GM19043 (cell line): ENCODE measurements at regions not wholly inside any gene's neighbourhood (a gene's known extent, or its start where the extent isn't known, plus 50 kb on each side); places are given as distances from the start of the nearest gene placed in this dataset.
"Not testable (repeated sequence)": the region's sequence is repeated elsewhere in the genome, so short reads cannot be mapped to it uniquely, and the experiment has no call there.

Experiments
- ATAC-seq: cut with Tn5 transposase; IDR thresholded peaks from one replicate; pipeline ENCODE4 v1.9.1; 2021; ENCODE audit warnings: low read depth; ENCODE audit not compliant: unreplicated experiment

DNA sequence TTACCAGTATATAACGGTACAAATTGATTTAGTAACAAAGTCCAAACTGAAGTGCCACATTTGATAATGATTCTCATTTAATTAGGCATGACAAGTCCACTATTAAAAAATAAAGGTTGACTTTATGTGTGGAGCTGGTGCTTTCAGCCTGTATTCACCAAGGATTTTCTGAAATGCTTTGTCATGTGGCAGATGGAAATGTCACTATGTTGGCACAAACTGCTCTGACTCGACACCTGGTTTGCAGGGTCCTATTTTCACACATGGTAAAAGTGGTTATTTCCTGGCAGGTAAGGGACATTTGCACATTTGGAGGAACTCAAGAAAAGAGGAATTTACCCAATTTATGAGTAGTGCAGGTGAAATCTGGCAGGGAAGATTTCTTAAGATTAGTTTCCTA is 572.6 kb upstream of the MDGA2 start:
- ATAC-seq = no peak

DNA sequence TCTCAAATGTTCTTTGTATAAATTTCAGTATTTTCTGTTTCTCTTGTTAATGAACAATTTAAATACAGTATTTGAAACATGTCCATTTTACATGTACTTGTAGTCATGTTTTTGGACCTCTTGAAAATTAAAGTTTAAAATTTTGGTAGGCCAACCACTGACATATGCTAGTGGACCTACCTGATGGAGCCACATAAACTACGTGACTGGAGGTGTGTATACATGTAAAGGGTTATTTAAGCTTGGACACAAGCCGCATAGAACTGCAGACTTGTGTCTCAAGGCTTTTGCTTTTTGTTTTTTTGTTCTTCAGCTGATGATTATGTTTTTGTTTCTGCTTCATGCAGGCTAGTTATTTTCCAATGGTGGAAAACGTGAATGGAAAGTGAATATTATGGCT is 568.5 kb upstream of the MDGA2 start:
- ATAC-seq = no peak

DNA sequence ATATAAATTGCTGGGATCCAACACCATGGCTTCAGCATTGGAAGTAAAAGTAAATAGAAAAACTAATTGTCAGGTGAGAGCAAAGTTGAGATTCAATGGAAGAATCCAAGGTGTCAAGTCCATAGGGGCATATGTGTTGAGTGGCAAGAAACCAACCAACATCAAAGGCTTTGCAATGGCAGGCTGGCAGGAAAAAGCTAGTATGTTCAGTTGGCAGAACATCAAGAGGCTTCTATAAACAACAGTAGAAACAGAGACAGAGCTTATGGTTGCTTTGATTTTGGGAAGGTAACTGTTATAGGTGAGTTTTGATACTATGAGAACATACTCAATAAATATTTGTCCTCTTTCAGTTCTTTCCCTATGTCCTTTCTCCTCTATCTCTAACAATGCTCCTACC is 553.7 kb upstream of the MDGA2 start:
- ATAC-seq = no peak

DNA sequence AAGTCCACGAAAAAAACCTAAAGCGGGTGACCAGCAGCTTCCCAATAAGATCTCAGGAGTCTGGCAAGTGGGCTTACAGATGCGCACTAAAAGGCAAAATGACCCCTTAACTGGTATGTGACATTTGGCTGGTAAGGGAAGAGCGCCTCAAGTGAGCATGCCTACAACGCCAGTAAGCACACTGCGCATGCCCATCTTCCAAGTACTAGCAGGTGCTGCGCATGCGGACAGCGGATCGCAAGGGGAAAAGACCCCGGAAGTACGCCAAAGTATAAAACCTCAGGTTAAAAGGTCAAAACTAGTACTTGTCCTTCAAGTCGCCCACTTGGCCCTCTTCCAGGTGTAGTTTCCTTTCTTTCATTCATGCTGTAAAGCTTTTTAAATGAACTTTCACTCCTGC is 518.5 kb upstream of the MDGA2 start:
- ATAC-seq = no peak

DNA sequence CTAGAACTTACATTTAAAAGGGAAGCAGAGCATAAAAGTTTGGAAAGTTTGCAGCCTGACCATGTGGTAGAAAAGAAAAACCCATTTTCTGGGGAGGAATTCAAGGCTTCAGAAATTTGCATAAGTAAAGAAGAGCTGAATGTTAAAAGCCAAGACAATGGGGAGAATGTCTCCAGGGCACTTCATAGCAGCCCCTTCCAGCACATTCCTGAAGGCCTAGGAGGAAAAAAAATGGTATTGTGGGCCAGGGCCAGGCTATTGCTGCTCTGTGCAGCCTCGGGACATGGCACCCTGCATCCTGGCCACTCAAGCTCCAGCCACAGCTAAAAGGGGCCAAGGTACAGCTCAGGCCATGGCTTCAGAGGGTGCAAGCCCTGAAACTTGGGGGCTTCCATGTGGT is 474.2 kb upstream of the MDGA2 start:
- ATAC-seq = not testable (repeated sequence)

DNA sequence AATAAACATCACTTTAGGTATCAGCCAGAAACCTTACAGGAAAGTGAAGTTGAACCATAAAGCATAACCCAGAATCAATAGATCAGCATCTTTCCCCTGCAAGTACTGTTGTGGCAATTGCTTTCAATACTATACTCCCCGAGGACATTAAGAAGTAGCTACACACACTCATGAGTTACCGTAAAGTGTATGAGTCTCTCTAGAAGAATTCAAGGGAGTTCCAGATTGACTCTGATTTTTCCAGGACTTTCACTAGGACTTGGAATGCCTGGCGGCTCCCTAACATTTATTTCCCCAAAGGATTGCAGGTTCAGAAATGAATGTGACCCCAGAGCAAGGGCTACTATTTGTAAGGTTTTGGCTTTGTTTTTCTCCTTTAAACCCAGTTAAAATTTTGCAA is 465.4 kb upstream of the MDGA2 start:
- no peak for ATAC-seq

DNA sequence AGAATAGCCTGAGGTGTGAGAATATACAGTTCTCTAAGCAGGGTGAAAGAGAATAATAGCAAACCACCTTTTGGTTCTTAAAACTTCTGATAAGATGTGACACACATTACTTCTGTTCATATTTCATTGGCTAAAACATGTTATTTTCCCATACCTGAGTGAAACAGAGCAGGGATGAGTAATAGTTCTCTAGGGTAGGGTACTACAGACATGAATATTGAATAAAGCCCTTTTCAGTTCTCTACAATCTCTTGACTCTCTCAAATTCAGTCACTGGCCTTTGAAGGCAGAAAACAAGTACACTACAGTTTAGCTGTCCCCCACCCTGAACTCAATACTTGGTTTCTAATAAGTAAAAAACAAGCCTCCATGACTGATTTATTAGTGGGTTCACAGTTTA is 454.1 kb upstream of the MDGA2 start:
- ATAC-seq = no peak

DNA sequence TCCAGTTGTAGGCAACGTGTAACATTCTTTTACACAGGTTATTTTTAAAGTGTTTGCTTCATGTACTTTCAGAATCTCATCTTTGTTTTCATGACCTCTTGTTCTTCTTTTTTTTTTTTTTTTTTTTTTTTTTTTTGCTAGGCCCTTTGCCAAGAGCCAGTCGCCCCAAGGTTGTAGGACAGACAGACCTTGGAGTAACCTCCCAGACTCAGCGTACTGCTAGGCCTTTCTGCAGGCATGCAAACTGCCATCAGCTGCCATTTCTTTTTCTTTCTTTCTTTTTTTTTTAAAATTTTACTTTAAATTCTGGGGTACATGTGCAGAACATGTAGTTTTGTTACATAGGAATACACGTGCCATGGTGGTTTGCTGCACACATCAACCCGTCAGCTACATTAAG is 452.3 kb upstream of the MDGA2 start:
- no peak for ATAC-seq

DNA sequence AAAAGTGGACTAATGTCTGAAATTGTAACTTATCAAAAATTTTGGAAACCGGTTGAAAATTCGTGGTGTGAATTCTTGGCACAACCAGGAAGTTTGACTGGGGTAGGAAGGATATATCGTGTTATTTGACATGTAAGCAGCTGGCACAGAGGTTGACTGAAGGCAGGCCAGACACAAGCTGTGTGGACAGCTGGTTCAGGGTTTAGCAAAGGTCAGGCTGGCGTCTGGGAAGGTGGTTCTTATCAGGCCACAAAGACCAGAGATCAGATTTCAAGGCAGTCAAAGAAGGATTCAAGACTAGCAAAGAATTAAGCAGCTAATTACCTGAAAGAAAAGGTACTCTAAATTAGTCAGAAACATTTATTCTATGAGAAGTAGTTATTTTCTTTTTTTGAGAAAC is 450.2 kb upstream of the MDGA2 start:
- ATAC-seq = no peak

DNA sequence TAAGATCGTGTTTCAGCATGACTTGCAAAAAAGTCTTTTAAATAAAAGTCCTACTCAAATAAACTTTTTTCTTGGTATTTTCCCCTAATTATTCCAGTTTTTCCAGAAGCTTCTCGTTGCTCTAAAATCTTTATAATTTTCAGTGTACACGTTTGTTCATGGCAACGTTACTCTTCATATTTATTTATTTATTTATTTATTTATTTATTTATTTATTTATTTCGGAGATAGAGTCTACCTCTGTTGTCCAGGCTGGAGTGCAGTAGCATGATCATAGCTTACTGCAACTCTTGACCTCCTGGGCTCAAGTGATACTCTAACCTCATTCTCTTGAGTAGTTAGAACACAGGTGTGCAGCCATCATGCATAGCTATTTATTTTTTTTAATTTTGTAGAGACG is 438.3 kb upstream of the MDGA2 start:
- no peak for ATAC-seq

DNA sequence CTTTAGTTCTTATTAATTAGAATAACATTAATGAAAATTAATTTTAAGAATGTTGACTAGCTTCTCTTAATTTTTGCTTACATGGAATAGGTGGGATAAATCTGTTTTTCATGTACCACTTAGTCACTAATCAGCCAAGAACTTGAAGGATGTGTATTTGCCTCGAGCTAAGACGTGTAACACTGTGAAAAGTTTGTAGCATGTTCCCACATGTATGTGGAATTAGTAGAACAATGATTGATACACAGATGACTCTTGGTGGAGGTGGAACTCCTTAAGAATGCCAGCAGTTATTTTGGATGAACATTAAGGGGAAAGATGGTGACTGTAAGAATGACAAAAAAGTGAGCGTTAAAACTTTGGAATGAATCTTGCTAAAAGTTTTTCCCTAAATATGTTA is 435.7 kb upstream of the MDGA2 start:
- ATAC-seq = no peak

DNA sequence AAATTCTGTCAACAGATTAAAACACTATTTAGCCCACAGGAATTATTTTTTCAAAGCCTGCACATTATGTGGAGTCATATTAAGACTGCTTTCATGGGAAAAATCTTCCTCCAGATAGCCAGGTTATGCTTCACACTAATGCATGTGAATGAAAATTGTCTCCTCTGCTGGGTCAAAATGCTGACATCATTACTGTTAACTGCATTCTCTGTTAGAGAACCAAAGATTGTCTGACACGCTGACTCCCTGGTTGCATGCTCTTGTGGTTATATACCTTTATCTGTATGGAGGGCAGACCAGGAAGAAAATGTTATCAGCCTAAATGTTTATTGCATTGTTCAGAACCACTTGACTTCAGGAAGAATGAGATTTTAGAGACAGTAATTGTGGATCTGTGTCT is 432.2 kb upstream of the MDGA2 start:
- ATAC-seq = no peak

DNA sequence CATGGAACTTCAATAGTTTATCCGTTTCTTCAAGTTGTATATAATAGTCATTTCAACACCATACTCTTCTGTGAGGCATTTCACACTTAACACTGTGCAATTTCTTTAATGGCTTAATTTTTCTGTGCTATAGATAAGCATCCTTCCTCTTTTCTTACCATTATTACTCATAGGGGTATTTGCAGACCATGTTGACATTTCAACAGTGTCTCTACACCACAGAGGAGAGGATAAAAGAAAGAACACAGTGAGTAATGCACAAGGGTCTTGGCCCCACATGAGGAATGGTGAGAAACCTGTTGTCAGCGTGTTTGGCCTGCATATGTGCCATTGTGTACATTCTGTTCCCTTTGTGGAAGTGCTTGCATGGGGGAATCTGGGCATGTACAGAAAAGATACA is 421.5 kb upstream of the MDGA2 start:
- ATAC-seq = no peak

DNA sequence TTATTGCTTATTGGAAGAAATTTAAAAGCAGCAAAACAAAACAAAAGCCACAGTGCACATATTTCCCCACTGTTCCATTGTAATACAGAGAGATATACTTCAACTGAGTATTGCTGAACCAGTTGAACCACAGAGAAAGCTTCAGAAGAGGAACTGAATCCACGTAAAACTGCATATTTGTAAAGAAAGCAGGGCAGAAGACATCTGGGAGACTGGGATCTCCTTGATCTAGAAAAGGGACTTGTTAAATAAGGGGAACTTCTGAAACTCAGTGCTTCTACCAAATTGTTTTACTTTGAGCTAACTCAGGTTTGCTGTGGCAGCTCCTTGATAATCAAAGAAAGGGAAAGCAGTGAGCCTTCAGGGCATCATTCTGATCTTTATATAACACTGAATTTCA is 411.1 kb upstream of the MDGA2 start:
- no peak for ATAC-seq

DNA sequence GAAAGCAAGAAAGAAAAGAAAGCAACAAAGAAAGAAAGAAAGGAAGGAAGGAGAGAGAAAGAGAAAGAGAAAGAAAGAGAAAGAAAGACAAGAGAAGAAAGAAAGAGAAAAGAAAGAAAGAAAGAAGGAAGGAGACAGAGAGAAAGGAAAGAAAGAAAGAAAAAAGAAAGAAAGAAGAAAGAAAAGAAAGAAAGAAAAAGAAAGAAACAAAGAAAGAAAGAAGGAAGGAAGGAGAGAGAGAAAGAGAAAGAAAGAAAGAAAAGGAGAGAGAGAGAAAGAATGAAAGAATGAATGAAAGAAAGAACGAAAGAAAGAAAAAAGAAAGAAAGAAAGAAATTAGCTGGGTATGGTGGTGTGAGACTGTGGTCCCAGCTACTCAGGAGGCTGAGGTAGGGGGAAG is 400.1 kb upstream of the MDGA2 start:
- no peak for ATAC-seq

DNA sequence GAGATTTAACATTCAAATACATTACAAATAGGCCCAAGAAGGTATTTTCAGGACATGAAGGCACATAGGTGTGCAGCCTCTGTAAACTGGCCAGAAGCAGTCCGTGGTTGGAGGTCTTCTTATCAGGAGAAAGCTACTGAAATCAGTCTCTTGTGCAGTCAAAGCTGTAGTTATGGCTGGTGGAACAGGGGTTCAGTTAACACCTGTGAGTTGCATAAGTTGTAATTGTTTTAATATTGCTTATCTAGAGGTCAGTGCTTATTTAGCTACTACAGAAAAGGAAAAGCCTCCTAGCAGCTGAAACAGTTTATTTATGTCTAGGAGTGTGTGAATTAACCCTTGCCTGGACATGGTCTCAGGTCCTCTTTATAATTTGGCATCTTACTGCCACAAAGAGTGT is 377.6 kb upstream of the MDGA2 start:
- ATAC-seq = no peak

DNA sequence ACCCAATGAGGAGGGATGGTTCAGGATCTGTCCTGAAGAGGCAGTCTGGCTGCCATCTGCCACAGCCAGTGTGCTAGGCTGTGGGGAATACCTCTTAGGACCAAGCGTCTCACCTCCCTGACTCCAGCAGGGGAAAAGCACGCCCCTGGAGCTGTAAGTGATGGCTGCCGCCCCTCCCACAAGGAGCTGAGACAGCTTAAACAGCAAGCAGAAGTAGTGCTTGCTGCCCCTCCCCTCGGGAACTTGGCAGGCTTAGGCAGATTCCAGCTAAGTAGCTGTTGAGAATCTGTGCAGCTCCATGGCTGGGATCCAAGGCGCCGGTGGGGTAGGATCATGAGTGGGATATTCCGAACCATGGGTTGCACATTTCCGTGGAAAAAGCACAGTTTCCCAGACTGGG is 360.4 kb upstream of the MDGA2 start:
- ATAC-seq = no peak

DNA sequence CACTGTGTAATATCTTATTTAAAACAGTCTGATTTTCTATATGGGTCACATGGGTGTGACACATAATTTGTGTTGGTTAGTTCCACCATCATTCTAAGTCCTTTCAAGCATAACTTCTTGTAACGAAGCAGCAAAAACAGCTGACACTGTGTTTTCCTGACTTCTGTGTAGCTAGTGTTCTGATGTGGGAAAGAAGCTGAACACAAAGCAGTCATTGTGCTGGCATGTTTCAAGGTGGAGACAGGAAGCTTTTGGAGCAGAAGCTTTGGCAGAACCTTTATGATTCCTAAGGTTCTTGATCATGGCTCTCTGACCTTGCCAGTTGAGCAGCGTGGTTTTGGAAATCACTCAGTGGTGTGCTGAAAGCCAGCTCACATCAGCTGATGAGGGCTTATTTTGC is 351.7 kb upstream of the MDGA2 start:
- no peak for ATAC-seq

DNA sequence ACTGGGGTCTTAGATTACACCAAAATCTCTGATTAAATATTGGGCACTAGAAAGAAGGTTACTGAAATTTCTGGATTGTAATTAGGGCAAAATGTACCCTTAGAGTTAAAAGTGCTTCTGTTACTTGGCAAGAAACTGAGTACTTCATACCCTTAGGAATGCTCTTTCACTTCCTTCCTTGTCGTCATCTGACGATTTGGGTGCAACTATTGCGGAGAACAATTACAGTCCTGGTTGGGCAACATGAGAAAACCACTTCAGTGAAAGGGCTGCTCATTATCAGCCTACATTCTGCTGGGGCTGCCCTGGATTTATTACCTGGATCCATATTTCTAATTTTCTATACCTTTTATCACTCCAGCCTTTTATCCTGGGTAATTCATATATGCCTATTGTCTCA is 348.5 kb upstream of the MDGA2 start:
- ATAC-seq = no peak

DNA sequence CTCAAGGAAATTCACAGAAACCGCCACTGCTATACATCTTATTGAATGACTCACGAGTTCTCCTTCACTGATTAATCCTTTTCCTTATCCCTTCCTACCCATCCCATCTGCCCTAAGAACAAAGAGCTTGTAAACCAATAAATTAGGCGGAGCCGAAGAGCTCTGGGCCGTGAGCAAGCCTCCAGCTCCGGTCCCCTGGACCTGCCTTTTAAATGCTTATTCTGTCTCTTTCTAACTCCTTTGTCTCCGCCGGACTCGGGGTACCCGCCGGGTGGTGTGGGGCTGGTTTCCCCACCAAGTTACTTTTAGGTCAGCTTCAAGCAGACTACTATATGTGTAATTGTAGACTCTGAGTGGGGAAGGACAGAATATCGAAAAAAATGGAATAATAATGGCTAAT is 336.1 kb upstream of the MDGA2 start:
- not testable (repeated sequence) for ATAC-seq

DNA sequence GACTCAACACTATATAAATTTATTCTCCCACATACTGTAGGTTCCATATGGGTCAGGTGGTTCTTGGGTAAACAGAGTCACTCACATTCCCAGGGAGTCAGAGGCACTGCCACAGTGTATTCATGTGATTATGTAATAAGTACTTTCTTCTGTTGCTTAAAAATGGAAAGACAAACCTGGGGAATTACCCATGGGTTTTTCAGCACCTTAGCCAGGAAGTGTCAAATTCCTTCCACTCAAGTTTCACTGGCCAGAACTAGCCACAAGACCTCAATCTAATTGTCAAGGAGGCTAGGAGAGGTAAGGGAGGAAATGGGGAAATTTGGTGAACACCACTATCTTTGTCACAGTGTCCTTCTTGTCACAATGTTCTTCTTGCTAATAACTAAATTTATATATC is 333.2 kb upstream of the MDGA2 start:
- ATAC-seq = no peak

DNA sequence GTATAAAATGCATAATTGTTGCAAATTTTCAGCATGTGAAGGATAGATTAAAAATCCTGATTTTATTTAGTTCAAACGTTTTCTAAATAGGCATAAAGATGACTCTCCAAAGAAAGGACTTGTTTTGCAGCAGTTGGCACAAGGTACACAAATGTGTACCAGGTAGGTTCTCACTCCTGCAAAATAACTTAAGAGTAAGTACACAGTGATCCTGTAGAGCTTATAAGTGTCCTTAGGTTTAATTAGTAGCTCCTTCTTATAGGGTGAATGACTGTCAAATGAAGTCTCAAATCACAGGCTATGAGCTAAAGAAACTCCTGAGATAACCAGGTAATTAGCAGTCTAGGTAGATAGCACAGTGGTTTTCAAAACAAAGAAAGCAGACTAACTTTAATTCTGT is 330.6 kb upstream of the MDGA2 start:
- ATAC-seq = no peak

DNA sequence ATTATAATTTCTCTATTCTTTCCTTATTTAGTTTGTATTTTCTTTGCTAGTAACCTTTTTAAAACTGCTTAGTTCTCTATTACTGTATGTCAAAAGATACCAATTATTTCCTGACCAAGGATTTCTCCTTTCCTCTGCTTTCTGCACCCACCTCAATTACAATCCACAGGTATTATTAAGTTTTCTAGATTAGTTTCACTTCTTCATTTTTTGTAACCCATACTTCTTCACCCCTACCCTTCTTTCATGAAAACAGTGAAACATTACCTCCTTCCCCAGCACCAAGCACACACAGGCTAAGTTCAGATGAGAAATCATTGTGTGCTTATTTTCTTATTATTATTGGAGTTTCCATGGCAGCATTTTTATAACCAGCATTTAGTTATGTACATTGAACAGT is 318.5 kb upstream of the MDGA2 start:
- ATAC-seq = no peak

DNA sequence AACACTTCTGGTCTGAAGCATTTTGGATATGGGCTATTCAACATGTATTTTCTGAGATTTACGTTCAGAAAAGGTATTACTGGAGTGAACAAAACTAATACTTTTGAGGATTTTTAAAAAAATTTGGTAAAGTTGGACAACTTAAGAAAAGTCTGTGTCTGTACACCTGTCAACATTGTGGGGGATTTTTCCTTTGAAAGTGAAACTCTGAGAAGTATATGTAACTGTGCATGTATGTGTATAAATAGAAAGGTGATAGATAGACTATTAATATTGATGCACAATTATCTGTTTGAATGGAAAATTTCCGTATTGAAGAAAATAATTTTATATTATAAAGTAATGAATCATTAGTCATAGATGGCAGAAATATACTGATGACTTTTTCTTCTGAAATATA is 312.8 kb upstream of the MDGA2 start:
- ATAC-seq = no peak
